ENCODE measurements at regions not wholly inside any gene's neighbourhood (a gene's known extent, or its start where the extent isn't known, plus 50 kb on each side); places are given as distances from the start of the nearest gene placed in this dataset.

- no peak for TF ChIP-seq THAP7 (CRISPR knock-in tag; IDR thresholded peaks at IDR 0.05)
- no peak for TF ChIP-seq ZSCAN29 (CRISPR knock-in tag; conservative IDR thresholded peaks at IDR 0.05)
- no peak for TF ChIP-seq CERS6 (CRISPR knock-in tag; IDR thresholded peaks at IDR 0.05)
- no peak for TF ChIP-seq NCOR1 (IDR thresholded peaks at IDR 0.05; ENCODE audit: borderline replicate concordance, low read length)
- no peak for TF ChIP-seq AFF4 (CRISPR knock-in tag; IDR thresholded peaks at IDR 0.05)
- no peak for TF ChIP-seq YY1 (IDR thresholded peaks at IDR 0.05; ENCODE audit: insufficient read depth, insufficient replicate concordance, low read depth, low read length)
- no peak for TF ChIP-seq ZIK1 (CRISPR knock-in tag; IDR thresholded peaks at IDR 0.05; ENCODE audit: borderline replicate concordance, low read depth)
- TF ChIP-seq GABPB1 (CRISPR knock-in tag; IDR thresholded peaks at IDR 0.05): no peak
- no peak for TF ChIP-seq CTCF (CRISPR knock-in tag; IDR thresholded peaks at IDR 0.05)
- TF ChIP-seq EP300 (IDR thresholded peaks at IDR 0.05; ENCODE audit: low read depth in 2 of 2, low read length in 2 of 2): no peak
- TF ChIP-seq EP300 (CRISPR knock-in tag; IDR thresholded peaks at IDR 0.05; ENCODE audit: borderline replicate concordance): no peak
- no peak for TF ChIP-seq NR2F6 (IDR thresholded peaks at IDR 0.05)
- no peak for TF ChIP-seq NR2F6 (CRISPR knock-in tag; IDR thresholded peaks at IDR 0.05)
- TF ChIP-seq POLR2AphosphoS5 (IDR thresholded peaks at IDR 0.05; ENCODE audit: low read depth, low read length): no peak
- TF ChIP-seq PAF1 (CRISPR knock-in tag; IDR thresholded peaks at IDR 0.05): no peak
- no peak for TF ChIP-seq ZNF264 (CRISPR knock-in tag; IDR thresholded peaks at IDR 0.05)
Measured at GRCh38 chr7:124456286-124456685, 309.3 kb downstream of the GPR37 start.
